ENCODE measurements at regions not wholly inside any gene's neighbourhood (a gene's known extent, or its start where the extent isn't known, plus 50 kb on each side); places are given as distances from the start of the nearest gene placed in this dataset.

DNA sequence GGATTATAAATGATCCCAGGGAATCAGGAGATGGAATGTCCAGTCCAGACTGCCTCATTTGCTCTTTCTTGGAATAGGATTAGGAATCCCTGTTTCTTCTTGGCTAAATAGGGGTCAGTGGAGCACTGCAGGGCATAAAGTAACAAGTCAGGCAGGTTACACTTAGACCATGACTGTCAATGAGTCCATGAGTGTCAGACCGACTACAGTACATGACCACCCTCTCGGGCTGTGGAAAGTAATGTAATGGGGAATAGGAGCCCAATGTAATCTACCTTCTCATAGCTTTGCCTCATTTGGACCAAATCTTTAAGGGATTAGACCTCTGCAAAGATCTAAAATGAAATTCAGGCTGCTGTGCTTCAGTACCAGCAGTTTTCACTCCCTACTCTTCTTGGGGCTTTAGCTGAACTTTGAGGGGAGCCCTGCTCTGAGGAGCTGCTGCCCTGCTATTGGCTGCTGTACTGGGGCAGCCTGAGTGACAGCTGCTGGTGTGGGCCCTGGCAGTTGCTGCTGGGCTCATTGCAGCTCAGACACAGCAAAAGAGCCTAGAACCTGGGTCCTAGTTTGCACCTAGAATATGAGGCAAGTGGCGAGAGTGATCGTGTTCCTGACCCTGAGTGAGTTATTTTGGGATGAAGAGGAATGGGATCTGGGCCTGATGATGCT is 62.2 kb upstream of the OR4E1 start:
- TF ChIP-seq, protein P1, sequence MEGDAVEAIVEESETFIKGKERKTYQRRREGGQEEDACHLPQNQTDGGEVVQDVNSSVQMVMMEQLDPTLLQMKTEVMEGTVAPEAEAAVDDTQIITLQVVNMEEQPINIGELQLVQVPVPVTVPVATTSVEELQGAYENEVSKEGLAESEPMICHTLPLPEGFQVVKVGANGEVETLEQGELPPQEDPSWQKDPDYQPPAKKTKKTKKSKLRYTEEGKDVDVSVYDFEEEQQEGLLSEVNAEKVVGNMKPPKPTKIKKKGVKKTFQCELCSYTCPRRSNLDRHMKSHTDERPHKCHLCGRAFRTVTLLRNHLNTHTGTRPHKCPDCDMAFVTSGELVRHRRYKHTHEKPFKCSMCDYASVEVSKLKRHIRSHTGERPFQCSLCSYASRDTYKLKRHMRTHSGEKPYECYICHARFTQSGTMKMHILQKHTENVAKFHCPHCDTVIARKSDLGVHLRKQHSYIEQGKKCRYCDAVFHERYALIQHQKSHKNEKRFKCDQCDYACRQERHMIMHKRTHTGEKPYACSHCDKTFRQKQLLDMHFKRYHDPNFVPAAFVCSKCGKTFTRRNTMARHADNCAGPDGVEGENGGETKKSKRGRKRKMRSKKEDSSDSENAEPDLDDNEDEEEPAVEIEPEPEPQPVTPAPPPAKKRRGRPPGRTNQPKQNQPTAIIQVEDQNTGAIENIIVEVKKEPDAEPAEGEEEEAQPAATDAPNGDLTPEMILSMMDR (IDR thresholded peaks at IDR 0.05 in 8 of 11, conservative IDR thresholded peaks at IDR 0.05 in 3 of 11): no peak
- TF ChIP-seq POLR2A (IDR thresholded peaks at IDR 0.05): no peak
- no peak for TF ChIP-seq POLR2AphosphoS5 (IDR thresholded peaks at IDR 0.05)
